Liver (tissue), 3 donors: ENCODE measurements at regions not wholly inside any gene's neighbourhood (a gene's known extent, or its start where the extent isn't known, plus 50 kb on each side); places are given as distances from the start of the nearest gene placed in this dataset.

Source experiments
- GABPA ChIP-seq, 2 donors: IDR thresholded peaks in 1 of 2; conservative IDR thresholded peaks in 1 of 2; 2 replicates each; pipeline ENCODE4 v1.6.1; 2016; ENCODE audit warnings: antibody characterized with exemption in 2 of 2, mild to moderate bottlenecking in 1 of 2, moderate library complexity in 1 of 2
- JUND ChIP-seq, 2 donors: IDR thresholded peaks; 2 replicates each; pipeline ENCODE4 v1.6.1; 2016; ENCODE audit warnings: antibody characterized with exemption in 2 of 2
- NR2F2 ChIP-seq: IDR thresholded peaks from 2 replicates; pipeline ENCODE4 v1.6.1; 2016; ENCODE audit warnings: antibody characterized with exemption
- RXRA ChIP-seq, 2 donors: IDR thresholded peaks; 2 replicates each; pipeline ENCODE4 v1.6.1; 2017 to 2018; ENCODE audit warnings: antibody characterized with exemption in 2 of 2, mild to moderate bottlenecking in 1 of 2
- SP1 ChIP-seq: IDR thresholded peaks from 2 replicates; pipeline ENCODE4 v1.6.1; 2018; ENCODE audit warnings: antibody characterized with exemption, mild to moderate bottlenecking
- YY1 ChIP-seq: IDR thresholded peaks from 2 replicates; pipeline ENCODE4 v1.6.1; 2016; ENCODE audit warnings: antibody characterized with exemption, mild to moderate bottlenecking
- TF ChIP-seq, protein P1 (sequence below): fragments of 150-350 bp; IDR thresholded peaks from 2 replicates; pipeline ENCODE4 v1.5.1; 2017; ENCODE audit warnings: improper control_type of control experiment, low read depth, low read length; ENCODE audit not compliant: missing input control
- TF ChIP-seq, protein P2 (sequence below): IDR thresholded peaks from 2 replicates; pipeline ENCODE4 v1.6.1; 2016; ENCODE audit warnings: antibody characterized with exemption
- TF ChIP-seq, protein P3 (sequence below): IDR thresholded peaks from 2 replicates; pipeline ENCODE4 v1.6.1; 2016; ENCODE audit warnings: antibody characterized with exemption, mild to moderate bottlenecking
- donor health status: healthy.
- donor health status: healthy.

DNA sequence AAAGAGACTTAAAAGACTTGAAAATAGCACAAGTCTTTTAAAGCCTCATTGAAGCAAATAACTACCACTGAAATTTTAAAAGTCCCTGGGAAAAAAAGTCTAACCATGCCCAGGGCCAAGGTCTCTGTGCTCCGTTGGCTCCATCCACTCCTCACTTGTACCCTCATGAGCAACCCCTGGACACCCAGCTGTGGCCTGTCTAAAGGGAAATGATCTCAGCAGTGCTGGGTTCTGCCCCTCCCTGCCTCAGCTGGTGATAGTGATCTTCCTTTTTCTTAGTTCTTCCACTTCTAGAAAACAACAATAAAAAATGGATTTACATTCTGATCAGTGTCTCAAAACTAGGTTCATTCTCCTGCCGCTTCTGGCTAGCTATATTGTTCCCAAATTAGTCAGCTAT, 423.5 kb upstream of the ADAMTS5 start:
- TF ChIP-seq, protein P1, sequence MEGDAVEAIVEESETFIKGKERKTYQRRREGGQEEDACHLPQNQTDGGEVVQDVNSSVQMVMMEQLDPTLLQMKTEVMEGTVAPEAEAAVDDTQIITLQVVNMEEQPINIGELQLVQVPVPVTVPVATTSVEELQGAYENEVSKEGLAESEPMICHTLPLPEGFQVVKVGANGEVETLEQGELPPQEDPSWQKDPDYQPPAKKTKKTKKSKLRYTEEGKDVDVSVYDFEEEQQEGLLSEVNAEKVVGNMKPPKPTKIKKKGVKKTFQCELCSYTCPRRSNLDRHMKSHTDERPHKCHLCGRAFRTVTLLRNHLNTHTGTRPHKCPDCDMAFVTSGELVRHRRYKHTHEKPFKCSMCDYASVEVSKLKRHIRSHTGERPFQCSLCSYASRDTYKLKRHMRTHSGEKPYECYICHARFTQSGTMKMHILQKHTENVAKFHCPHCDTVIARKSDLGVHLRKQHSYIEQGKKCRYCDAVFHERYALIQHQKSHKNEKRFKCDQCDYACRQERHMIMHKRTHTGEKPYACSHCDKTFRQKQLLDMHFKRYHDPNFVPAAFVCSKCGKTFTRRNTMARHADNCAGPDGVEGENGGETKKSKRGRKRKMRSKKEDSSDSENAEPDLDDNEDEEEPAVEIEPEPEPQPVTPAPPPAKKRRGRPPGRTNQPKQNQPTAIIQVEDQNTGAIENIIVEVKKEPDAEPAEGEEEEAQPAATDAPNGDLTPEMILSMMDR = no peak
- no peak for TF ChIP-seq GABPA (IDR thresholded peaks at IDR 0.05 in 1 of 2, conservative IDR thresholded peaks at IDR 0.05 in 1 of 2)
- no peak for TF ChIP-seq RXRA (IDR thresholded peaks at IDR 0.05)
- TF ChIP-seq SP1 = no peak
- TF ChIP-seq, protein P2, sequence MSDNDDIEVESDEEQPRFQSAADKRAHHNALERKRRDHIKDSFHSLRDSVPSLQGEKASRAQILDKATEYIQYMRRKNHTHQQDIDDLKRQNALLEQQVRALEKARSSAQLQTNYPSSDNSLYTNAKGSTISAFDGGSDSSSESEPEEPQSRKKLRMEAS = no peak
- TF ChIP-seq, protein P3, sequence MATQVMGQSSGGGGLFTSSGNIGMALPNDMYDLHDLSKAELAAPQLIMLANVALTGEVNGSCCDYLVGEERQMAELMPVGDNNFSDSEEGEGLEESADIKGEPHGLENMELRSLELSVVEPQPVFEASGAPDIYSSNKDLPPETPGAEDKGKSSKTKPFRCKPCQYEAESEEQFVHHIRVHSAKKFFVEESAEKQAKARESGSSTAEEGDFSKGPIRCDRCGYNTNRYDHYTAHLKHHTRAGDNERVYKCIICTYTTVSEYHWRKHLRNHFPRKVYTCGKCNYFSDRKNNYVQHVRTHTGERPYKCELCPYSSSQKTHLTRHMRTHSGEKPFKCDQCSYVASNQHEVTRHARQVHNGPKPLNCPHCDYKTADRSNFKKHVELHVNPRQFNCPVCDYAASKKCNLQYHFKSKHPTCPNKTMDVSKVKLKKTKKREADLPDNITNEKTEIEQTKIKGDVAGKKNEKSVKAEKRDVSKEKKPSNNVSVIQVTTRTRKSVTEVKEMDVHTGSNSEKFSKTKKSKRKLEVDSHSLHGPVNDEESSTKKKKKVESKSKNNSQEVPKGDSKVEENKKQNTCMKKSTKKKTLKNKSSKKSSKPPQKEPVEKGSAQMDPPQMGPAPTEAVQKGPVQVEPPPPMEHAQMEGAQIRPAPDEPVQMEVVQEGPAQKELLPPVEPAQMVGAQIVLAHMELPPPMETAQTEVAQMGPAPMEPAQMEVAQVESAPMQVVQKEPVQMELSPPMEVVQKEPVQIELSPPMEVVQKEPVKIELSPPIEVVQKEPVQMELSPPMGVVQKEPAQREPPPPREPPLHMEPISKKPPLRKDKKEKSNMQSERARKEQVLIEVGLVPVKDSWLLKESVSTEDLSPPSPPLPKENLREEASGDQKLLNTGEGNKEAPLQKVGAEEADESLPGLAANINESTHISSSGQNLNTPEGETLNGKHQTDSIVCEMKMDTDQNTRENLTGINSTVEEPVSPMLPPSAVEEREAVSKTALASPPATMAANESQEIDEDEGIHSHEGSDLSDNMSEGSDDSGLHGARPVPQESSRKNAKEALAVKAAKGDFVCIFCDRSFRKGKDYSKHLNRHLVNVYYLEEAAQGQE = no peak
- no peak for TF ChIP-seq NR2F2
- TF ChIP-seq JUND (IDR thresholded peaks at IDR 0.05) = no peak
- TF ChIP-seq YY1 = no peak
